GM19455 (cell line): ENCODE measurements at regions not wholly inside any gene's neighbourhood (a gene's known extent, or its start where the extent isn't known, plus 50 kb on each side); places are given as distances from the start of the nearest gene placed in this dataset.

Source experiments
- ATAC-seq: cut with Tn5 transposase; IDR thresholded peaks from one replicate; pipeline ENCODE4 v1.9.1; 2021; ENCODE audit not compliant: unreplicated experiment

DNA sequence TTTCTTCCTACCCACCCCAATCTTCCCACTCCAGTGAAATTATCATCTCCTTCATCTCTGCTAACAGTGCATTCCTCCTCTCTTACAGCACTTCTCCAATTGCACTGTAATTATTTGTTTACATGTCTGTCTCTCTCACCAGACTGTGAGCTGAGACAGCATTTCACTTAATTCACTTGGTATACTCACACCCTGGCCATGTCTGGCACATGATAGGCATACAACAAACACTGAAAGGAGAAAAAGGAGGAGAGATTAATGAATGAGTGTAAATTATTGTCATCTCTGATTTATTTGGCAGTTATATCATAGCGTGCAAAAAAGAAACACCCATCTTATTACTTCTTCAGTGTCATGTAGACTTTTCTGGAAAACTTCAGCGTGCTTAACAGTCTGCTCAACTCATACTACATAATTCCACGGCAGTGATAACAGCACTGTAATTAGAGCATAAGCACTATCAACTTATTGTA is 452.3 kb downstream of the ADAMTS20 start:
- ATAC-seq, result no peak

DNA sequence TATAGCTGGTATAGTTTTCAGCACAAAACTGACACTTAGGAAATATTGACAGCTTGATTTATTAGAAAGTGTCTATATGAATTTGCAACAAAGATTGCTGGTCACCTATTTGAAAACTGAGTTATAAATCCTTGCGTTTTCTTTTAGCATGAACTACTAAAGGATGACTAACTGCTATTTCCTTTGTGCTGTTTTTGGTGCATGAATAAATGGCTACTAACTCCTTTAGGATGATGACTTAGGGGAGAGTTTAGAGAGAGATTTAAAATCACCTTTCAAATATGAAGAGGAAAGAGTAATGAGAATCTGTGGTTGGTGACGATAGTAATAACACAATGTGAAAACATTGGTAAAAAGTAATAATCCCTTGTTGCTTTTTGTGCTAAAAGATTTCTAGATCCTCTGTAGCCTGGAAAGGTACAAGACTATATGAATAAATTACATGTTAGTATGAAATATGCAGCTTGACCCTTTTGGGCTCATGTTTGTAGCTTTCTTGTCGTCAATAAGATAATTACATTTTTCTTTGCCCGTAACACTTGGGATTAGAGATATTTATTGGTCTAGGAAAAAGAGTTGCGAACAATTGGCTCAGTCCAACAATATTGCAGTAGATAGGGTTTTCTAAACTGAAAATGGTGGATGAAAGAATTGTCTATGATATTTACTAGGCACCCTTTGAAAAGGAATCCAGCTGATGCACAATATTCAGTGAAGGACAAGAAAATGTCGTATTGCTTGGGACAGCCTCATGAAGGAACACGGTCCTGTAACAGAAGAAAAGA is 453.0 kb downstream of the ADAMTS20 start:
- no peak for ATAC-seq

DNA sequence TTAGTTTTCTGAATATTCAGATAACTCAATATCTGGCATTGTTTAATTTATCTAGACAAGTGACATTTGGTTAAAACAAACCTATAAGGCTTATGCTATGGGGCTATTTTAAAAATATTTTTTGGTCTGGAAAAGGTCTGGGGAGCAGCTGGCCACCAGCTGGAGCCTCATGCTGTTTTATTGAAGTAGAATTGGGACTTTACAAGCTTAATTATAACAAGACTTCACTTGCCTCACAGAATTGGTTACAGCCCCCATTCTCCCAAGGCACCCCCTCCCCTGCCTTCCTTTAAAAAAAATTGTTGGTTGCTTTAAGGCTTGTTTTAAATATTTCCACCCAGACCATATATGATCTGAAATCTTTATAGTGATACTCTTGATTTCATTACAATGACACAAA is 453.9 kb downstream of the ADAMTS20 start:
- ATAC-seq, result no peak

DNA sequence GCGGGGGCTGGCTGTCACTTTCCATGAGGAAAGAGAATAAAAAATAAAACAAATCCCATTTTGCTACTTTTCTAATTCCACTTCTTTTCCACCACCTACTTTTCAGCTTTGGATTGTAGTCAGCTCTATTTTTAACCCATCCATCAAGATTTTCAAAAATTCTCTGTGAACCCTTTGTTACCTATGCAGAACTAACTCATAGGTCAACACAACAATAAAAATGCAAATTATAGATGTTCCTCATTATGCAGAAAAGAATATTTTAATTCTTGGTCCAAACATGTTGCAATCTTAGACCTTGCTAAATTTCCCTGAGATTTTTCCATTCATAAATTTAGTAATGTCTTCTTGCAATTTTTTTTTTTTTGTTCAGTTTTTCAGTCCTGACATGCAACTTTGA is 454.5 kb downstream of the ADAMTS20 start:
- ATAC-seq, result no peak

DNA sequence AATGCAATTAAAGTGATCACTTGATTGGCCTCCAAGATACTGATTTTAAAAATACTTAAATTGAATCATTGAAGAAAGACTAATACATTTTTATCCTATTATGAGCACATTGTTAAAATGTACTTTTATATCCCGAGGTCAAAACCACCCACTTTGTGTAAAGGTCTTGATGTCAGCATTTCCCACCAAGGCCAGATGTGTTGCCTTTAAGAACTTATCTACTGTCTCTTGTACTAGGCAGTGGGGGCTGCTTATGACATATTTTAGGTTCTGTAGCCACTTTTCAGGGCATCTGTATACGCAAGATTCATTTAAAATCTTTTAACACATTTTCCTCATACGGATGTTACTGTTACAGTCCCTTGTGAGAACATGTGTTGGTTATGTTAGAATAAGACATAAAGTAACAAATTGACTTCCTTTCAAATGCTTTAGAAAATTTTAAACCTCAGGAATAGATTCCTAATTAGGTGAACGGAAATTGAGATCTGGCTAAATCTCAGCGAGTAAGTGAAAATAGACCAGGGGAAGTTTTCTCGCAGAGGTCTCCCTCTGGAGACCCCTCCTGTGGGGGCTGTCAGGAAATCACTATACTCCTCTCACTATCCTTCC is 456.2 kb downstream of the ADAMTS20 start:
- ATAC-seq, result no peak

DNA sequence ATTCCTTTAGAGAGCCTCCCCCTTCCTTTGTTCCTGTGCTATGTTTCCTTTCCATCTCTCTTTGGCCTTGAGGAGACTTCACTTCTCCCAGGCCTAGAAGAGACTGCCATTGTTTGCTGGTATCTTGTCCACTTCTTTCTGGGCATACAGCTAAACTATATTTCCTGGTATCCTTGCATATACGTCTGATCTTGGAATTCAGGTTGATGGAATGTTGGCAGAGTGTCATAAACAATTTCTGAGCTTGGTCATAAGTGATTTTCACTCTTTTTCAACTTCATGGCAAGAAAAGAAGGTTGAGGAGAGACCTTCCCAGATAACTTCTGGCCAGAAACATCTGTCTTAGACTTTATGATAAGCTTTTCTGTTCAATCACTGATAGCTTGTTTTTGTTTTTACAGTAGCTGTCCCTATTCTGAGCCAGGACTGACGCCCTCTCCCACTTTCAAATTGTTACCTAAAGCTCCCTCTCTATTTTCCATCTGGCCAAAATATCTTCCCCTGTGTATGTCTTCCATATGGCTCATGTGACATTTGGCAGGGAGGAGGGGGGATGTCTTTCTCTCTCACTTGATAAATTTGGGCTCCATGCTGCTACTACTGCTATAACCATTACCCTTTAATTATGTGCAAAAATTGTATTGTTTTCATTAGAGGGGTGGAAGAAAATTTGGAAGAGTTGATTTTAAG is 457.0 kb downstream of the ADAMTS20 start:
- no peak for ATAC-seq

DNA sequence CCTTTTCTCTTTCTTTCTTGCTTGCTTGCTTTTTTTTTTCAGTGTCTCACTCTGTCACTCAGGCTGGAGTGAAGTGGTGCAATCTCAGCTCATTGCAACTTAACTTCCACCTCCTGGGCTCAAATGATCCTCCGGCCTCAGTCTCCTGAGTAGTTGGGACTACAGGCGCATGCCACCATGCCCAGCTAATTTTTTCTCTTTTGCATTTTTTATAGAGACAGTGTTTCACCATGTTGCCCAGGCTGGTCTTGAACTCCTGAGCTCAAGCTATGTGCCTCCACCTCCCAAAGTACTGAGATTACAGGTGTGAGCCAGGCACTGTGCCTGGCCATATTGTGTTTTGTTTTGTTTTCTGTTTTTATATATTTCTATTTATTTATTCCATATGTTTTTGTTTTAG is 461.0 kb downstream of the ADAMTS20 start:
- no peak for ATAC-seq

DNA sequence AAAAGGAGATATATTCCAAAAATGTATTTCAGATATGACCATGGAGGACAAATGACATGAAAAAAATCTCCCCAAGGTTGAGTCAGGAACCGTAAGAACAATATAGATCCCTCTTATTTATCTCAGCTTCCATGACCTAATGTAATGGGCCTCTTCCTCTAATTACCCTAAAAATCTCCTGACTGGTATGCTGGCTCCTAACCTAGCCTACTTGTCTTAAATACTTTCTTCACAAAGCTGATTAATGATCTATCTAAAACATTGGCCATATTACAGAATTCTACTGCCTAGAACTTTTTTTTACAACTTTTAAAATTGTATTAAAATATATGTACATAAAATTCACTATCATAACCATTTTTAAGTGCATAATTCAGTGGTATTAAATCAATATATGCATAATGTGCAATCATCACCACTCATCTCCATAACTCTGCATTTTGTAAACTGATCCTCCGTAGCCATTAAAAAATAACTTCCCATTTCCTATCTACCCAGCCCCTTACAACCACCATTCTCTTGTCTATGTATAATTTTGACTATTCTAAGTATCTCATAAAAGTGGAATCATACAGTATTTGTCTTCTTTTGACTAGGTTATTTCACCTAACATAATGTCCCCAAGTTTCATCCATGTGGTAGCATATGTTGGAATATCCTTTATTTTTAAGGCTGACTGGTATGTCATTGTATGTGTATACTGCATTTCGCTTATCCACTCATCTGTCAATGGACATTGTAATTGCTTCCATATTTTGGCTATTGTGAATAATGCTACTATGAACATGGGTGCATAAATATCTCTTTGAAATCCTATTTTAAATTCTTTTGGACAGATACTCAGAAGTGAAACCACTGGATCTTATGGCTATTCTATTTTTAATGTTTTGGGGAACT is 464.6 kb downstream of the ADAMTS20 start:
- ATAC-seq, result no peak

DNA sequence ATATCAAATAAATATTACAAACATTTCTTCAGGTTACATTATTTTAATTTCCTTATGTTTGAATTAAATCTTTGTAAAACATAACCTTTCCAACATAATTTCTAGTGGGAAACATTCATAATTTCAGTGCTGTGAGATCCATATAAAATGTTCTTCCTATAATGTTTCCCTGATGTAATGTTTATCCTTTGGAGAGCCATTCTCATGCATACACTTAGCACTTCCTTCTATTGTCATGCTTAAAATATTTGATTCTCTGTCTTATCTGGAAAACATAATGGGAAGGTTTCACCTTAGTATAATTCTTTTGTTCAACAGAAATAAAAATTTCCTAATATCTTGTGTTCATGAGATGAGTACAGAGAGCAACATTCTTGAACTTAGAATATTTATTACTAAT is 472.5 kb downstream of the ADAMTS20 start:
- ATAC-seq, result no peak

DNA sequence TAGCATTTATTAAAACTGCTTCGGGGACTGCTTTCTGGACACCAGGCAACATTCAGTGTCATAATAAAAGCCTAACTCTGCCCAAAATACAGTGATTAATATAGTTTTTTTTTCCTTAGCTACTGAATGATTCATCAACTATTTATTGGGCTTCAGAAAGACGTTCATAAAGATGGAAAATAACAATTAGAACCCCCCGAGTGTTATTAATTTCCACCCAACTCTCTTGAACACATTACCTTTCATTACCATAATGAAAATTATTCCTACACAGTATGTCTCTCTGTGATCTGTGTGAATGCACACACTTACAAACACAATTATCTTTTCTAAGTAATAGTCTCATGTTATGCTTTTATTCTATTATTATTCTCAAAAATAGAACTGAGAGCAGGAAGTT is 473.0 kb downstream of the ADAMTS20 start:
- ATAC-seq, result no peak

DNA sequence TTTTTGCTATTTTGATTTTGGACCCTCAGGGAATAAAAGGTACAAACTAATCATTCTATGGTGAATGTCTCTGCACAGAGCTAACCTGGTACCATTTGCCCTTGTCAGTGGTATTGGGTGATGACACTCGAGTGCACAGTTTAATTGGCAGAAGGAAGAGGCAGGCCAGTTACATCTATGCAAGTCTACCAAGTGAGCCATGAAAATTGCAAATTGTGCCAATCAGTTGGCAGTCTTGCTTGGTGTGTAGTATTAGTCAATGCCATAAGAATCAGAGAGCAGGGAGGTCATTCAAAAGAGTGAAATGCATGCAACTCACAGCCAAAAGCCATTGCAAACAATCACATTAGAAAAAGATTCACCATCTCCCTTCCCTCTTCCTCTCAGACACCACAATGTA is 479.6 kb downstream of the ADAMTS20 start:
- ATAC-seq, result no peak

DNA sequence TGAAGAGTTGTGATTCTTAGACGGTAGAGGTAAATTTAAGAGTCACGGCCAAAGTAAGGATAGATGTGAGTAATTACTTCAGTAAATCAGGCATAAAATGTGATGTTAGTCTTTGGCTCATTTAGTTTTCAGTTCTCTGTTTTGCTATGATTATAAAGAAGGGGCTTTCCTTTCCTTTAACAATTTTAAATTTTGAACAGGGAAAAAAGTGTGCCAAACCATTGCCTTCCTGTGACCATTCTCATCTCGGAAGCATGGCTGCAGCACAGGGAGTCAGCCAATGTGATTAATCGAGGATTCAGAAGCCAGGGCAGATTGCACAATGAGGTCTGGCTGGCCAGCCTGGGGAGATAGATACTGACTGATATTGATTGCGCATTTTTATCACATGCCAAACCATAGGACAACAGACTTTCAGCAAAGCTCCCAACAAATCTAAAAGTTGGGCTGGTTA is 480.2 kb upstream of the PRICKLE1 start:
- ATAC-seq, result no peak

DNA sequence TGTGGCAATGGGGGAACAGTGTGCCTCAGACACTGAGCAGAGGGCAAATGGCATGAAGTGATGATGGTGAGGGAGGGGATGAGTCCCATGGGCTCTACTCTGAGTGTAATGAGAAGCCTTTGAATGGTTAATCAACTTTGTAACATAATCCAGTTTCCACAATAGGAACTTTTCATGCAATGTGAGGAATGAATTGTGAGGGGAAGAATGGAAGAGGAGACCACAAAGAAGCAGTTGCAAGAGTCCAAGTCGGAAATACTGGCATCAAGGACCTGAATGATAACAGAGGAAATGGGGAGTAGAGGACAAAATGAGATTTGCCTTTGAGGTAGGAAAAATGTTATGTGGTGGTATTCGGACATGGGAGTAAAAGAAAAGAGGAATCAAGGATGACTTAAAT is 476.9 kb upstream of the PRICKLE1 start:
- no peak for ATAC-seq

DNA sequence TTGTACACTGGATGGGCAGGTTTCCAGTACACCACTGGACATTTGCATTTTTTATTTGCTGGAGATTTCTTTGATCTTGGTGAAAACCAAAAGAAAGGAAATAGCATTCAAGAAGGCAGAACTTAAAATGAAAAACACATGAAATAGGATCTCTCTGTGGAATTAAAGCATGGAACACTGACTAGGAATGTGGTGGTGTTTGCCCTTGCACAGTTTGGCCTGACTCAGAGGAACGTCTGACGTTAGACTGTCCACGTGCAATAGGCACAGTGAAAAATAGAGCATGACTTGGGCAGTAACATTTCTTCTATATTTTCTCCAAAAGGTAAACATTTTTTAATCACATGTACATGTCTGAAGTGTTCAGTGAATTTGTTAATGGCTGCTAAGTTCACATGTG is 474.1 kb upstream of the PRICKLE1 start:
- ATAC-seq, result no peak

DNA sequence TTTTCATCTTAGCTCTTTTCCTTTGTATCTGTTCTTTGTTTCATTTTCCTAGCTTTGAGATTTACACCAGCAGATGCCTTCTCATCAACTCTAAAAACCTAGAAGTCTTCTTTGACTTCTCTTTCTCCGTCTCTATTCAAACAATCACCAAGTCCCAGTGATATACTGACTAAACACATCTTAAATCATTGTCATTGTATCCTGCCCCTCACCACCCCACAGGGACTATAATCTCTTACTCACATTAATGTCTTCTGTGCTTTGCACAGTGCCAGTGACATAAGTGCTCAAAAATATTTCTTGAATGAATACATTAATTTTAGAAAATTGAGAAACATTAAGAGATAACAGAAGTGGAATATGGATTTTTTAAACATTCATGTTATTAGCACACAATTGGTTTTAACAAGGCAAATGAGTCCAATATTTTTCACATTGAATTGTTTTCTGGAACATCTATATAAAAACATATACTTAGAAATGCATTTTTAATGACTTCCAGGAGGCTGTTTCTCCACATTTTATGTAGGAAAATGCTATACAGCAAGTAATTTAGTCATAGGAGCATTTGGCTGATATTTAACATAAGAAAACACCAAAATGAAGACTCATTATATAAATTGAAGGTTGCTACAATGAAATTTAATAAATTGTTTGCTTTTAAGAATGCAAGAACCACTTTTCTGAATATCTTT is 472.8 kb upstream of the PRICKLE1 start:
- no peak for ATAC-seq

DNA sequence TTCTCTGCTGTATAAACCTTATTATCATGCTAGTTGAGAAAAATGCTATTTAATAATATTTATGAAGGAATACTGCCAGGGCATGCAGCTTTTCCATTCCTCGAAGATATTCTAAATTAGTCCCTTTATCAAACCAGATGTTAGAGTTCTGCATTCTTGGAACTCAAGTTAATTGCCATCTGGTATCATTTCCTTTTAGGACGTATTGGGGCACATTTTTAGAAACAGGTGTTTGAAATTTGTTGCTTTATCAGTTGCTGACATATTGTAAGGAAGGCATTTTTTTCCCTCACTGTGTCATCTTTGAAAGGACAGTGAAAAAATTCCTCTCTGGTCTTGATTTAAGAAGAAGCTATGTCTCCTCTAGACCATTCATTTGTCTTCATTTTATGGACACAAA is 471.2 kb upstream of the PRICKLE1 start:
- no peak for ATAC-seq

DNA sequence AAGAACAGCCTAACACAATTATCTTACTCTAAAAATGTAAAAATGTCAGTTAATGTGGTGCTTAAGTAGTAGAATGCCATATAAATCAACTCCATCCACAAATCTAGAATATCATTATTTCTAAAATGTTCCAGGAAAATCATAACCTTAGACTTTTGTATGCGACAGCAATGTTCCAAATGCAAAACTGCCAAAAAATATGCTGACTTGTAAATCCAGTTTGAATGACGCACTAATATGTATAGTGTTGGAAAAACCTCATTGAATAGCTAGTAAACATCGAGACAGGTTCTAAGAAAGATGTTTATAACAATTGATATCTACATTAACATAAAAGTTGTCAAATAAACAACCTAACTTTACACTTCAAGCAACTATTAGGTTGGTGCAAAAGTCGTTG is 469.1 kb upstream of the PRICKLE1 start:
- ATAC-seq, result no peak

DNA sequence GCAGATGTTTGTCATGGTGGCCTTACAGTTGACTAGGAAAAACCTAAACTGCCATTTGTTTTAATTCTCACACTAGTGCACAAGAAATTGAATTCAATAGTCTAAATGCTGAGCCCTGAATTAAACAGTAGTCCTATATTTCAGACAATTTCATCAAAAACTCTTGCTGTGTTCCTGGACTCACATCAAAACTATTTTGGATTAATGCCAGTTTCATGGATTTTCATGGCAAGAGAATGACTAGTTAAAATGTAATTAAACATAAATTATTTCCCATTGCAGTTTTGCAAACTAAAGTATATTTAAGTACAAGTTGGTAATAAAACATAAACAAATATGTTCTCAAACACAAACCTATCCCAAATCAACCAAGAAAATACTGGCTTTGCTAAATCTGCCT is 468.0 kb upstream of the PRICKLE1 start:
- ATAC-seq, result no peak

DNA sequence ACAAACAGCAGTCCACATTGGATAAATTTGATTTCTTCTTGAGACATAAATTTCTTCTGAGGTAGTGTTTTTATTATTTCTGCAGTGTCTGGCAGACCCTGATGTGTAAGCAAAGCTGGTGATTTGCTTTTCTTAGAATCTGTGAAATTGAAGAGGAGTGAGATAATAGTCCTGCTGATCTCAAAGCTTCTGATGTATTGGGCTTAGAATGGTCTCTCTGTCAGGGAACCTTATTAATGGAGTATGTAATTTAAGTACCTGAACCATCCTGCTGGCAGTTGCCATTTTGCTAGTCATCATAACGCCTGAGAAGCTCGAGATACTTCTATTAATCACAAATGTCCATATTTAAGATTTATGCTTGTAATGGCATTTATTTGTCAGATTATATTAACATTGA is 464.5 kb upstream of the PRICKLE1 start:
- no peak for ATAC-seq

DNA sequence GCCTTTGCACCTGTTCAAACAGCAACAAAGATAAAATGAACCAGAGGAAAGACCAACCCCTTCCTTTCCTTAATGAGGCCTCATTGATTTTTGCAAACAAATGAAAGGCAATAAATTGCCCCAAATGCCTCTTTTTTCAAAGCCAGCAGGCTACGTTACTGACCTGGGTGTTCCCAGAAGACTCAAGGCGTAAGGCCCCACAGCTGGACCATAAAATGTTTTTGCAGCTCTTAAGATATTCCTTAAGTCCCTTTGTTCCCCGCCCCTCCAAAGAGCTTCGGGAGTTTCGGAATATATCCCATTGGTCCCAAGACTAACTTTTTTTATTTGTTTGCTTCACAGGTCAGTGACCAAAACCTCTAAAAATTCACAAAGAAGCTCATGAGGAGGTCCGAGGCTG is 462.9 kb upstream of the PRICKLE1 start:
- ATAC-seq, result no peak

DNA sequence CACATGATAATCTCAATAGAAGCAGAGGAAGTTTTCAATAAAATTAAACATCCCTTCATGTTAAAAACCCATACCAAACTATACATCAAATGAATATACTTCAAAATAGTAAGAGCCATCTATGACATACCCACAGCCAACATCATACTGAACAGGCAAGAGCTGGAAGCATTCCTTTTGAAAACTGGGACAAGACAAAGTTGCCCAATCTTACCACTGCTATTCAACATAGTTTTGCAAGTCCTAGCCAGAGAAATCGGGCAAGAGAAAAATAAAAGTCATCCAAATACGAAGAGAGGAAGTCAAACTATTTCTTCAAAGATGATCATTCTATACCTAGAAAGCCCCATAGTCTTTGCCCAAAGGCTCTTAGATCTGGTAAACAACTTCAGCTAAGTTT is 454.7 kb upstream of the PRICKLE1 start:
- ATAC-seq, result no peak
